HG02840 (cell line): ENCODE measurements at regions not wholly inside any gene's neighbourhood (a gene's known extent, or its start where the extent isn't known, plus 50 kb on each side); places are given as distances from the start of the nearest gene placed in this dataset.

ENCODE experiments used
- ATAC-seq: cut with Tn5 transposase; IDR thresholded peaks from one replicate; pipeline ENCODE4 v1.9.1; 2021; ENCODE audit warnings: mild to moderate bottlenecking, moderate library complexity, moderate number of reproducible peaks; ENCODE audit not compliant: unreplicated experiment, low FRiP score

DNA sequence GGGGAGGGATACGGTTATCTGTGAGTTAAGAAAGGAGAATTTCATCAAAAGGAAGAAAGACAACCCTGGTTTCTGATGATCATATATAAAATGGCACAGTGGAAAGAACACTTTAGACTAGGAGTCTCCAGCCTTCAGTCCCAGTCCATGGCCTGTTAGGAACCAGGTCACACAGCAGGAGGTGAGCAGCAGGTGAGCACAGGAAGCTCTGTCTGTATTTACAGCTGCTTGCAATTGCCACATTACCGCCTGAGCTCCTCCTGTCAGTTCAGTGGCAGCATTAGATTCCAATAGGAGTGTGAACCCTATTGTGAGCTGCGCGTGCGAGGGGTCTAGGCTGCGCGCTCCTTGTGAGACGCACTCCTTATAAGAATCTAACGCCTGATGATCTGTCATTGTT is 137.9 kb downstream of the BTG1 start:
- ATAC-seq = no peak

DNA sequence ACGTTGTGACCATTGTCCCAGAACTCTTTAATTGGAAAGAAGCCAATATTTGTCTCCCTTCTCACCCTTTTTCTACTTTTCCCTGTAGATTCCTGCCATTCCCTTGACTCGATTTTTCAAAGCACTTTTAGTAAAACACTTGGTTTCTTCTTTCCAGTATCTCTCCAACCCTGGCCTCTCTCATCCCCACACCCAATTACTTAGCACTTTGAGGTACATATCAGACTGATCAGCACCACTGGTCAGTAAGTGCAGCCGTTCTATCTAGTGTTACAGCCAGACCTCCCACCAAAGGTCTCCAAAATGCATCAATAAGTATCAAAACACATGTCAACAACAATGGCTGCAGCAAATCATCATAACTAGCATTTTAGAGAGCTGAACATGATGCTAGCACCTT is 141.9 kb downstream of the BTG1 start:
- ATAC-seq = no peak

DNA sequence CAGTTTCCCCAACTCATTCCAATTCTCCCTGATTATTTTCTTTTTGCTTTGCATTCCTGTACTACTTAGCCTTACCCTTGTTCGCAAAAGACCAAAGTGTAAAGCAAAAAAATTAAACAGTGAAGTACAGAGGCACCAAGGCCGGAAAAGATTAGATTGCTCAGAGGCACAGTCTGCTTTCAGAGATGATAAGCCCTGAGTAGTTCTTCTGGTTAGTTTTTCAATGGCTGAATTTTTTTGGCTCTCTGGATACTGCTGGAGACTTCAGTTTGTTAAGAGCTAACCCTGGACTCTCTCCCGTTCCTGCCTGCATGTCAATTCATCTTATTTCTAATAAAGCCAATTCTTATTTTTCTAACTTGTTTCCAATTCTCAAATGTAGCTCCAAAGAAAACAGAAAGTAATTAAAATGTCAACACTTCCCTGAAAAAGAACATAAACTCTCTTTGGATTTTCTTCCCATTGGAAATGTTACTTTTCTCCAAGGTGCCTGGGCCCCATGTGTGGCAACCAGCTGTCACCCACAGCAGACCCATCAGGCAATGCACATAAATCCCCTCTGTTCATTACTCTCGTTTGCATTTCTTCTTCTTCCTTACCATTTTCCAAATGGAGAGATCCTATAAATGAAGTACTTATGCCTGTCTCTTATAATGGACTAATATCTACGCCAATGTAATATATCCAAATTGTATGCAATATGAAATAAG is 142.8 kb downstream of the BTG1 start:
- ATAC-seq = no peak

DNA sequence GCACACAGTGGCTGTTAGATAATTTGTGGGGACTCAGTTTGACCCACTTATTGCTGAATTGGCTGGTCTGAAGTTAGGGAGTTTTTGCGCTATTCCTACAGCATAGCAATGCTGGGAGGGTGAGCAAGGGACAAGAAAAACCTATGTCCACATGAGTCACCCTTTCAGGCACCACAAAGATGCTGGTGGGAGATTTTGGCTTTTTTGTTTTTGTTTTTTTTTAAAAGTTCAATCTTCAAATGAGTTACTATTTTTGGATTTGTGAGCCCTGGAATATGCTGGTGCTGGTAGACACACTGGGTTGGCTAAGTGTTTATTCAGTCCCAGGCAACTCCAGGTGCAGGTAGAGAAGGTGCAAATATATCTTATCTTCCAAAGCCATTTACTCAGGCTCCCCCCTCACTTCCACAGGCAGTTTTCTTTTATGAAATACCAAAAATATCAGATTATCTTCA is 143.4 kb downstream of the BTG1 start:
- ATAC-seq = no peak

- ATAC-seq = no peak
Measured at GRCh38 chr12:92000597-92000996, 145.0 kb downstream of the BTG1 start.

DNA sequence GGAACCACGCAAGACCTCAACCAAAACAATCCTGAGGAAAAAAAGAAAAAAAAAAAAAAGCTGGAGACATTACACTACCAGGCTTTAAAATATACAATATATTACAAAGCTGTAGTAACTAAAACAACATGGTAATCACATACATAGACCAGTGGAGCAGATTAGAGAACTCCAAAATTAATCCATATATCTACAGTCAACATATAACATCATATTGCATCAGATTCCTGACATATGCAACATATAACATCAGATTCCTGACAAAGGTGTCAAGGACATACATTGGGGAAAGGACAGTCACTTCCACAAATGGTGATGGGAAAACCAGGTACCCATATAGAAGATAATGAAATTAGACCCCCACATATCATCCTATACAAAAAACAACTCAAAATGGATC is 145.8 kb downstream of the BTG1 start:
- ATAC-seq = no peak

DNA sequence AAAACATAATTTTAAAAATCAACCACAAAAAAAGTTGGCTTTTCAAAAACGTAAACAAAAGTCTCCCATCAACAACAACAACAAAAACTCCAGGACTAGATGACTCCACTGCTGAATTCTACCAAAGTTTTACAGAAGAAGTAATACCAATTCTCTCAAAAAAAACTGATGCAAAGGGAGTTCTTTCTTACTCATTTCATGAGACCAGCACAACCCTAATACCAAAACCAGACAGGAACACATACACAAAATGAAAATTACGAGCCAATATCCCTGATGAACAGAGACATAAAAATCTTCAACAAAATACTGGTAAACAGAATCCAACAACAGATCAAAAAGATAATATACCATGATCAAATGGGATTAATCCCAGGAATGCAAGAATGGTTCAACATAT is 147.3 kb downstream of the BTG1 start:
- ATAC-seq = no peak

- ATAC-seq = no peak
Measured at GRCh38 chr12:91994208-91994797, 151.3 kb downstream of the BTG1 start.

DNA sequence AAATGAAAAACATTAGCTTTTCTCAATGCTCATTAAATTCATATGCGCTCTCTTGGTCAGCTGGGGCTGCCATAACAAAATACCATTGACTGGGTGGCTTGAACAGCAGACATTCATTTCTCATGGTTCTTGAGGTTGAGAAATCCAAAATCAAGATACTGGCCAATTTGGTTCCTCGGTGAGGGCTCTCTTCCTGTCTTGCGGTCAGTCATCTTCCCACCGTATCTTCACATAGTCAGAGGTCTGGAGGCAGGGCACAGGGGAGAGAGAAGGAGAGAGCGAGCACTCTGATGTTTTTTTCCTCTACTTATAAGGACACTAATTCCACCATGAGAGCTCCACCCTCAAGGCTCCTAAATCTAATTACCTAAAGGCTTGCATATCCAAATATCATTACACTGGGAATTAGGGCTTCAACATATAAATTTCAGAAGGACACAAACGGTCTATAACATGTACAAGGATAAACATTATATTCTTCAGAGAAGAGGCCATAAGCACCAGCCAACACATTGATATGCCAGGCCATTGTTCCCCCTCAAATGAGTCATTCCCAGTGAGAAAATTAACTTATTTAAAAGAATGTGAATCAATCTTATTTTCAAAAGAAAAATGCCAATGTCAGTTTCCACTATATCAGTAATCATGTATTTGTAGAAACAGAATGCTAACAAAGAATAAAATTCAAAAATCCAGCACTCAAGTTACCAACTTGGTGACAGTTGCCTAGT is 152.2 kb downstream of the BTG1 start:
- no peak for ATAC-seq

GRCh38 chr12:91991399-91992187 is 154.1 kb downstream of the BTG1 start:
- no peak for ATAC-seq

- no peak for ATAC-seq
Measured at GRCh38 chr12:91990525-91990924, 155.1 kb downstream of the BTG1 start.

GRCh38 chr12:91989143-91989542 is 156.5 kb downstream of the BTG1 start:
- no peak for ATAC-seq

GRCh38 chr12:91988086-91988923 is 157.3 kb downstream of the BTG1 start:
- no peak for ATAC-seq

- no peak for ATAC-seq
Measured at GRCh38 chr12:91986084-91986483, 159.6 kb downstream of the BTG1 start.

- ATAC-seq = no peak
Measured at GRCh38 chr12:91985002-91985787, 160.5 kb downstream of the BTG1 start.

- no peak for ATAC-seq
Measured at GRCh38 chr12:91984556-91984955, 161.1 kb downstream of the BTG1 start.

DNA sequence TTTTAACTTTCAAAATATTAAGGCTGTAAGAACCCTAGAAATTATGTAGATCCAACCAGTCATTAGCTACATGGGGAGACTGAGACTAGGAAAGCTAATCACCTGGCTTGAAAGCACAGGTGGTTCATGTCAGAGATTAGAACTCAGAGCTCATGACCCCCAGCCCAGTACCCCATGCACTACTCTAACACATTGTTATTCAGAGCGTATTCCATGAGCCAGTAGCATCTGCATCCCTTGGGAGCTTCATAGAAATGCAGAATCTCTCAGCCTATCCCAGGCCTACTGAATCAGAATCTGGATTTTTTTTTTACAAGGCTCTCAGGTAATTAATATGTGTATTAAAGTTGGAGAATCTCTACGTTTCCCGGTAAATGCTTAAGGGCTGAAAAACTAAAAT is 161.7 kb downstream of the BTG1 start:
- no peak for ATAC-seq

- no peak for ATAC-seq
Measured at GRCh38 chr12:91982946-91983345, 162.7 kb downstream of the BTG1 start.

GRCh38 chr12:91980389-91980821 is 165.2 kb downstream of the BTG1 start:
- ATAC-seq = no peak
